Motor neuron (in vitro differentiated cells): ENCODE measurements at regions not wholly inside any gene's neighbourhood (a gene's known extent, or its start where the extent isn't known, plus 50 kb on each side); places are given as distances from the start of the nearest gene placed in this dataset.

Experiments
- ATAC-seq, 8 experiments: fragments of 200-7000 bp; cut with Tn5 transposase; replicated peaks in 6 of 8; 2 replicates each; pipeline ENCODE4 v1.8.0; 2021; ENCODE audit warnings: mild to moderate bottlenecking in 8 of 8, moderate library complexity in 8 of 8
- H3K27ac ChIP-seq, 2 donors: fragments of 250-450 bp; sonication (Bioruptor Pico); 2 replicates each; pipeline ENCODE4 v1.9.0; 2021; ENCODE audit warnings: antibody characterized with exemption in 2 of 2, mild to moderate bottlenecking in 2 of 2, moderate library complexity in 1 of 2
- H3K4me1 ChIP-seq, 2 donors: fragments of 250-450 bp; sonication (Bioruptor Pico); replicated peaks in 1 of 2; 2 replicates each; pipeline ENCODE4 v1.6.1; 2021; ENCODE audit warnings: antibody characterized with exemption in 2 of 2, mild to moderate bottlenecking in 2 of 2, moderate library complexity in 1 of 2
- H3K4me3 ChIP-seq, 5 donors: fragments of 250-450 bp; sonication (Bioruptor Pico); 2 replicates each; pipeline ENCODE4 v1.9.0; 2021; ENCODE audit warnings: antibody characterized with exemption in 5 of 5, mild to moderate bottlenecking in 5 of 5, moderate library complexity in 4 of 5
- WGBS, 10 experiments: fragments of 450-650 bp; shearing (Covaris generic); methylation state at CpG; one replicate each; pipeline ENCODE4 v1.0.0; 2022; 5-methylcytosine and 5-hydroxymethylcytosine counted together
- in situ Hi-C, 9 experiments: fragments of 400-800 bp; cut with MboI; loops; one replicate each; pipeline ENCODE4 v1.15.0; 2021; ENCODE audit warnings: low sequenced_read_pairs in 9 of 9, low pct_unique_long_range_greater_than_20kb in 2 of 9; ENCODE audit not compliant: unreplicated experiment in 9 of 9

- ATAC-seq, result no peak
- 80 to 100% (median 92%) methylated on average over 1 to 2 of the region's 3 CpGs; no CpG with 5 or more reads in 3 of the 10 experiments for WGBS, 10 experiments
- Histone ChIP-seq H3K27ac (no peak overlapping the region), H3K4me3 (no peak overlapping the region), H3K4me1 (peaks cover 11 to 12% of the 10 kb centered on the region in 2 donors)
- in situ Hi-C loops, result no loop called here
Measured at GRCh38 chr3:56861511-56861910, 59.8 kb upstream of the ARHGEF3 start.

- Histone ChIP-seq H3K4me3 (no peak overlapping the region), H3K27ac (no peak overlapping the region), H3K4me1 (peaks cover 14 to 15% of the 10 kb centered on the region in 2 donors)
- in situ Hi-C loops, result no loop called here
- ATAC-seq, result no peak
- 57 to 100% (median 88%) methylated on average over 1 to 3 of the region's 3 CpGs; no CpG with 5 or more reads in 1 of the 10 experiments for WGBS, 10 experiments
Measured at GRCh38 chr3:56860939-56861338, 59.2 kb upstream of the ARHGEF3 start.

- H3K4me1 ChIP-seq, result peaks cover 14 to 18% of the 10 kb centered on the region in 2 donors
- in situ Hi-C loops, result no loop called here
- no peak for ATAC-seq
- no peak overlapping the region for H3K27ac ChIP-seq
- H3K4me3 ChIP-seq, result no peak overlapping the region
Measured at GRCh38 chr3:56860351-56860750, 58.6 kb upstream of the ARHGEF3 start.

- no peak for ATAC-seq
- WGBS, 10 experiments, result 50 to 100% (median 100%) methylated on average over 1 of the region's 1 CpG; no CpG with 5 or more reads in 5 of the 10 experiments
- in situ Hi-C loops, result no loop called here
- peaks cover 14 to 15% of the 10 kb centered on the region in 2 donors for H3K4me1 ChIP-seq
- H3K4me3 ChIP-seq, result no peak overlapping the region
- H3K27ac ChIP-seq, result no peak overlapping the region
Measured at GRCh38 chr3:56858331-56858730, 56.6 kb upstream of the ARHGEF3 start.

DNA sequence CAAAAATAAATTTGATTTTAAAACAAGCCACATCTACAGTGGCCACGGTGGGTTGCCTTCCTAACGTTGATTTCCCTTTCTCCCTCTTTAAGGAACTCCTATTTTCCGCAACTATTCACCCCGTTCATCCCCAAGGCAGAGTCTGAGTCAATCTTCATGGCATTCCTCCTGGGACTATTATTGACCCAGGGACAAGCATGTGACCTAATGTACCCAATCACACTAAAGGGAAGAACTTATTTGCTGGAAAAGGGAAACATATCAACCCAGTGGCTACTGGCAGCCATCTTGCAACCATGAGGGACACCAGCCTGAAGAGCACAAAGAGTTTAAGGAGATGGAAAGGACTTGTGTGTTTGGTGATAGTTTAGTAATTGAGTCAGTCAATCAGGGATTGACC lies 55.4 kb upstream of the ARHGEF3 start:
- peaks cover 6 to 10% of the 10 kb centered on the region in 2 donors for H3K4me1 ChIP-seq
- no peak overlapping the region for H3K27ac ChIP-seq
- H3K4me3 ChIP-seq, result no peak overlapping the region
- WGBS, 10 experiments, result 79 to 100% (median 87%) methylated on average over 1 to 4 of the region's 4 CpGs; no CpG with 5 or more reads in 1 of the 10 experiments
- ATAC-seq, result no peak
- in situ Hi-C loops, result no loop called here

- in situ Hi-C loops, result no loop called here
- Histone ChIP-seq H3K4me1 (peaks cover 5 to 8% of the 10 kb centered on the region in 2 donors), H3K4me3 (no peak overlapping the region), H3K27ac (no peak overlapping the region)
- no peak for ATAC-seq
Measured at GRCh38 chr3:56856752-56857151, 55.0 kb upstream of the ARHGEF3 start.

- H3K4me3 ChIP-seq, result no peak overlapping the region
Measured at GRCh38 chr3:56855856-56856512, 54.2 kb upstream of the ARHGEF3 start.

DNA sequence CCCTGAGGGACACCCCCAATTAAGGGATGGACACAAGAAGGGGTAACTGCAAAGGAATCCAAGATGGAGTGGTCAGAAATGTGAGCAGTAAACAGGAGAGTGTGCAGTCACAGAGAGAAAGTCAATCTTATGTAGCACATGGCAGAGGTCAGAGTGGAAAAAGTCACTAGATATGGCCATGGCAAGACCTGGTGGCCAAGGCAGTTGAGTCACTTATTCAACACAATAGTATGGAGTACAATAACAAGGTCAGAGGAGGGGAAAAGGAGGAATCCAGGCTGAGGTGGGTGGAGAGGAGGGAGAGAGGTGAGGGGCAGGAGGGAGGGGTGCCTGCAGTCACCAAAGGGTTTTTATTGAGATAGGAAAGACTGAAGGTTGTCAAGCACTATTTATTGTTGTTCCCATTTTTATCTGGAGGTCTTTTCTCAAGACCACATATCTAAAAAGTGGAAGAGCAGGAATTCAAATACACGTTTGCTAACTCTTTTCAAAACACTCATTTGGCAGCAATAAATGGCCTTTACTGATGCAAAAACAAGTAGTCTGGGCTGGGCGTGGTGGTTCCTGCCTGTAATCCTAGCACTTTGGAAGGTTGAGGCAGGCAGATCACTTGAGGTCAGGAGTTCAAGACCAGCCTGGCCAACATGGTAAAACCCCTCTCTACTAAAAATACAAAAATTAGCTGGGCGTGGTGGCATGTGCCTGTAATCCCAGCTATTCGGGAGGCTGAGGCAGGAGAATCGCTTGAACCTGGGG lies 53.3 kb upstream of the ARHGEF3 start:
- 70 to 100% (median 96%) methylated on average over 1 to 2 of the region's 5 CpGs; no CpG with 5 or more reads in 6 of the 10 experiments for WGBS, 10 experiments
- H3K27ac ChIP-seq, result no peak overlapping the region
- in situ Hi-C loops, result no loop called here
- no peak for ATAC-seq
- H3K4me1 ChIP-seq, result peaks cover 5 to 8% of the 10 kb centered on the region in 2 donors
- no peak overlapping the region for H3K4me3 ChIP-seq

More at GRCh38 chr3:56855856-56856512, 54.2 kb upstream of the ARHGEF3 start:
- peak in 4 of 8 experiments; percentile 17 to 67 (median 43) for ATAC-seq
- H3K27ac ChIP-seq, result no peak overlapping the region
- 55 to 100% (median 88%) methylated on average over 1 to 9 of the region's 9 CpGs; no CpG with 5 or more reads in 1 of the 10 experiments for WGBS, 10 experiments
- in situ Hi-C loops, result no loop called here
- peaks cover 5 to 8% of the 10 kb centered on the region in 2 donors for H3K4me1 ChIP-seq

- ATAC-seq, result no peak
- Histone ChIP-seq H3K4me1 (peaks cover 5 to 8% of the 10 kb centered on the region in 2 donors), H3K4me3 (no peak overlapping the region), H3K27ac (no peak overlapping the region)
- WGBS, 10 experiments, result 68 to 100% (median 91%) methylated on average over 1 to 9 of the region's 9 CpGs
- in situ Hi-C loops, result no loop called here
Measured at GRCh38 chr3:56851966-56852884, 50.5 kb upstream of the ARHGEF3 start.
